Esophagus squamous epithelium (tissue), 5 donors: ENCODE measurements at regions not wholly inside any gene's neighbourhood (a gene's known extent, or its start where the extent isn't known, plus 50 kb on each side); places are given as distances from the start of the nearest gene placed in this dataset.

Experiments used
- DNase-seq: peaks from one replicate; lab custom pipeline; 2025; lab: John Stamatoyannopoulos, UW
- H3K27ac ChIP-seq, 4 donors: fragments of 200-600 bp; sonication (generic); one replicate each; pipeline ENCODE4 v1.5.1; 2016 to 2019; ENCODE audit warnings: mild to moderate bottlenecking in 1 of 4
- H3K27me3 ChIP-seq, 4 donors: fragments of 200-600 bp; sonication (generic); 1 replicate in 3 of 4; 2 replicates in 1 of 4; pipeline versions ENCODE4 v1.5.1 to v1.6.0; 2017 to 2021; ENCODE audit warnings: antibody characterized with exemption in 1 of 4
- H3K36me3 ChIP-seq, 3 donors: fragments of 200-600 bp; sonication (generic); one replicate each; pipeline ENCODE4 v1.5.1; 2016 to 2019
- H3K4me1 ChIP-seq, 3 donors: fragments of 200-600 bp; sonication (generic); one replicate each; pipeline ENCODE4 v1.5.1; 2017 to 2019
- H3K4me3 ChIP-seq, 4 donors: fragments of 200-600 bp; sonication (generic); 1 replicate in 3 of 4; 2 replicates in 1 of 4; pipeline ENCODE4 v1.5.1; 2016 to 2019; ENCODE audit warnings: mild to moderate bottlenecking in 2 of 4, moderate library complexity in 1 of 4
- H3K9me3 ChIP-seq, 3 donors: fragments of 200-600 bp; sonication (generic); one replicate each; pipeline ENCODE4 v1.5.1; 2016 to 2019
- CTCF ChIP-seq, 6 experiments: fragments of 450-650 bp in 4 of 6; fragments of 200-600 bp in 2 of 6; sonication (generic) in 2 of 6; IDR thresholded peaks; one replicate each; pipeline ENCODE4 v1.5.1; 2016 to 2019; ENCODE audit warnings: antibody characterized with exemption in 6 of 6, mild to moderate bottlenecking in 4 of 6, moderate library complexity in 4 of 6
- POLR2A ChIP-seq, 4 donors: fragments of 450-650 bp; IDR thresholded peaks; one replicate each; pipeline ENCODE4 v1.6.1; 2017; ENCODE audit warnings: antibody characterized with exemption in 4 of 4, mild to moderate bottlenecking in 4 of 4, moderate library complexity in 3 of 4
- WGBS, 2 donors: methylation state at CpG; one replicate each; pipeline ENCODE4 v1.1.5; 2018; 5-methylcytosine and 5-hydroxymethylcytosine counted together
- intact Hi-C: fragments of 100-400 bp; cut with DNase I; formaldehyde crosslinking; loops from one replicate; pipeline ENCODE4 v1.15.0; 2022
- donor health status: DM: yes; HTN: yes; CAD: no.

- intact Hi-C loops = no loop called here
- Histone ChIP-seq H3K9me3 (peaks cover 0 to 11% (median 0%) of the 10 kb centered on the region in 3 donors), H3K4me1 (no peaks in the 10 kb centered on the region), H3K4me3 (no peak overlapping the region), H3K27me3 (no peaks in the 10 kb centered on the region), H3K36me3 (no peaks in the 10 kb centered on the region), H3K27ac (no peak overlapping the region)
- TF ChIP-seq CTCF (IDR thresholded peaks at IDR 0.05) (no peak), POLR2A (IDR thresholded peaks at IDR 0.05) (no peak)
- 90 to 98% methylated on average over 3 of the region's 3 CpGs for WGBS, 2 donors
- DNase-seq = no peak
Observed at GRCh38 chr5:56749842-56750241, 65.5 kb upstream of the MAP3K1 start.

- Histone ChIP-seq H3K27me3 (no peaks in the 10 kb centered on the region), H3K4me3 (no peak overlapping the region), H3K9me3 (peaks cover 0 to 1% (median 0%) of the 10 kb centered on the region in 3 donors), H3K36me3 (no peaks in the 10 kb centered on the region), H3K27ac (no peak overlapping the region), H3K4me1 (no peaks in the 10 kb centered on the region)
- intact Hi-C loops = no loop called here
- no peak for DNase-seq
- TF ChIP-seq CTCF (IDR thresholded peaks at IDR 0.05) = no peak
- TF ChIP-seq POLR2A (IDR thresholded peaks at IDR 0.05) = no peak
- 87 to 88% methylated on average over 4 of the region's 4 CpGs for WGBS, 2 donors
Observed at GRCh38 chr5:56746553-56747339, 68.6 kb upstream of the MAP3K1 start.

GRCh38 chr5:56745864-56746263 is 69.5 kb upstream of the MAP3K1 start:
- Histone ChIP-seq H3K36me3 (no peaks in the 10 kb centered on the region), H3K9me3 (no peaks in the 10 kb centered on the region), H3K4me1 (no peaks in the 10 kb centered on the region), H3K4me3 (no peak overlapping the region), H3K27me3 (no peaks in the 10 kb centered on the region), H3K27ac (no peak overlapping the region)
- no peak for TF ChIP-seq POLR2A (IDR thresholded peaks at IDR 0.05)
- TF ChIP-seq CTCF (IDR thresholded peaks at IDR 0.05) = no peak
- intact Hi-C loops = no loop called here
- no peak for DNase-seq
- 84 to 86% methylated on average over 6 of the region's 6 CpGs for WGBS, 2 donors

- intact Hi-C loops = no loop called here
- Histone ChIP-seq H3K4me3 (no peak overlapping the region), H3K27ac (no peak overlapping the region), H3K4me1 (peaks cover 0 to 23% (median 8%) of the 10 kb centered on the region in 3 donors), H3K27me3 (no peaks in the 10 kb centered on the region), H3K9me3 (no peaks in the 10 kb centered on the region), H3K36me3 (no peaks in the 10 kb centered on the region)
- TF ChIP-seq CTCF (IDR thresholded peaks at IDR 0.05) (no peak), POLR2A (IDR thresholded peaks at IDR 0.05) (no peak)
- DNase-seq = no peak
- WGBS, 2 donors = 93% methylated on average over 4 of the region's 4 CpGs
Observed at GRCh38 chr5:56740868-56741267, 74.5 kb upstream of the MAP3K1 start.

- intact Hi-C loops = no loop called here
- no peak for TF ChIP-seq CTCF (IDR thresholded peaks at IDR 0.05)
- TF ChIP-seq POLR2A (IDR thresholded peaks at IDR 0.05) = no peak
- Histone ChIP-seq H3K36me3 (no peaks in the 10 kb centered on the region), H3K4me3 (no peak overlapping the region), H3K27me3 (no peaks in the 10 kb centered on the region), H3K27ac (no peak overlapping the region), H3K9me3 (no peaks in the 10 kb centered on the region), H3K4me1 (peaks cover 0 to 32% (median 8%) of the 10 kb centered on the region in 3 donors)
- DNase-seq = no peak
- WGBS, 2 donors = 20 to 38% methylated on average over 1 of the region's 1 CpG
Observed at GRCh38 chr5:56739990-56740389, 75.4 kb upstream of the MAP3K1 start.
